SH-SY5Y (cell line): ENCODE measurements at regions not wholly inside any gene's neighbourhood (a gene's known extent, or its start where the extent isn't known, plus 50 kb on each side); places are given as distances from the start of the nearest gene placed in this dataset.

ENCODE experiments used
- GATA2 ChIP-seq: IDR thresholded peaks from 2 replicates; pipeline ENCODE4 v1.6.1; 2011; ENCODE audit warnings: mild to moderate bottlenecking, low read depth, low read length
- GATA3 ChIP-seq: IDR thresholded peaks from 2 replicates; pipeline ENCODE4 v1.6.1; 2011; ENCODE audit warnings: low read depth, mild to moderate bottlenecking, low read length, moderate library complexity

- TF ChIP-seq GATA2 (no peak), GATA3 (no peak)
These were observed 164.9 kb downstream of the ZIC5 start for GRCh38 chr13:99806671-99807070.
